H1 (cell line): ENCODE measurements at regions not wholly inside any gene's neighbourhood (a gene's known extent, or its start where the extent isn't known, plus 50 kb on each side); places are given as distances from the start of the nearest gene placed in this dataset.

ENCODE experiments used
- CTCF ChIA-PET: fragments of 300-600 bp; sonication (Branson Sonifier 250); formaldehyde crosslinking; loops from one replicate; lab custom pipeline; 2021; ENCODE audit not compliant: partially characterized antibody; lab: Charles Lee
- POLR2A ChIA-PET: fragments of 300-600 bp; sonication (Branson Sonifier 250); formaldehyde crosslinking; loops from one replicate; lab custom pipeline; 2021; ENCODE audit warnings: inconsistent platforms; ENCODE audit not compliant: partially characterized antibody; lab: Charles Lee
- DNase-seq, 2 experiments: peaks; one replicate each; pipeline versions ENCODE4 v3.0.0 to v3.0.0-alpha.2; 2010 to 2022; ENCODE audit warnings: low spot score in 2 of 2, low read depth in 1 of 2, mixed read lengths in 1 of 2
- FAIRE-seq: peaks from 2 replicates; lab custom pipeline; 2011; peaks lifted over from hg19 to GRCh38; lab: Jason Lieb, UNC
- H2AFZ ChIP-seq: 2 replicates; pipeline ENCODE4 v1.8.1; 2012; ENCODE audit warnings: low read length, inconsistent platforms
- H2AK5ac ChIP-seq: 2 replicates; pipeline ENCODE4 v1.6.1; 2013; ENCODE audit warnings: low read depth, low read length
- H2BK120ac ChIP-seq: replicated peaks from 2 replicates; pipeline ENCODE3; 2013; ENCODE audit warnings: low read depth, low read length, inconsistent platforms
- H2BK12ac ChIP-seq: 2 replicates; pipeline ENCODE4 v1.6.1; 2013; ENCODE audit warnings: low read depth, low read length
- H2BK15ac ChIP-seq: 2 replicates; pipeline ENCODE4 v1.6.1; 2013; ENCODE audit warnings: low read length
- H2BK20ac ChIP-seq: 2 replicates; pipeline ENCODE4 v1.6.1; 2013; ENCODE audit warnings: low read length
- H2BK5ac ChIP-seq: 2 replicates; pipeline ENCODE4 v1.6.1; 2013; ENCODE audit warnings: low read depth, low read length
- H3K14ac ChIP-seq: 2 replicates; pipeline ENCODE4 v1.6.1; 2013; ENCODE audit warnings: inconsistent platforms; ENCODE audit not compliant: insufficient read length
- H3K18ac ChIP-seq: 2 replicates; pipeline ENCODE4 v1.6.1; 2013; ENCODE audit warnings: low read length; ENCODE audit errors: extremely low read depth
- H3K23ac ChIP-seq: 2 replicates; pipeline ENCODE4 v1.6.1; 2013; ENCODE audit warnings: inconsistent platforms; ENCODE audit not compliant: insufficient read length
- H3K23me2 ChIP-seq: 2 replicates; pipeline ENCODE4 v1.6.1; 2013; ENCODE audit warnings: low read depth, low read length
- H3K27ac ChIP-seq: 2 replicates; pipeline ENCODE4 v1.6.1; 2011; ENCODE audit warnings: low read depth, low read length, inconsistent platforms
- H3K27me3 ChIP-seq, 4 experiments: replicated peaks in 1 of 4; 1 replicate in 1 of 4; 2 replicates in 3 of 4; pipeline versions ENCODE4 v1.6.1 to v1.8.1; 2011 to 2013; ENCODE audit warnings: low read length in 3 of 4, mild to moderate bottlenecking in 3 of 4, inconsistent platforms in 2 of 4, mixed read lengths in 2 of 4, moderate library complexity in 1 of 4; ENCODE audit not compliant: control insufficient read depth in 3 of 4, insufficient read depth in 3 of 4; ENCODE audit errors: extremely low read depth in 1 of 4
- H3K36me3 ChIP-seq, 4 experiments: 2 replicates each; pipeline versions ENCODE4 v1.6.1 to v1.8.1; 2011 to 2013; ENCODE audit warnings: mild to moderate bottlenecking in 4 of 4, low read length in 3 of 4, moderate library complexity in 2 of 4, control low read depth in 1 of 4, inconsistent platforms in 1 of 4; ENCODE audit not compliant: insufficient read depth in 4 of 4, control insufficient read depth in 2 of 4
- H3K4ac ChIP-seq: replicated peaks from 2 replicates; pipeline ENCODE3; 2013; ENCODE audit warnings: low read length, low read depth, mixed read lengths, inconsistent platforms; ENCODE audit not compliant: insufficient read length
- H3K4me1 ChIP-seq, 4 experiments: replicated peaks in 1 of 4; 1 replicate in 1 of 4; 2 replicates in 3 of 4; pipeline versions ENCODE4 v1.6.1 to v1.8.1; 2011 to 2013; ENCODE audit warnings: low read length in 3 of 4, inconsistent platforms in 2 of 4, mixed read lengths in 1 of 4; ENCODE audit not compliant: insufficient read depth in 4 of 4, control insufficient read depth in 3 of 4
- H3K4me2 ChIP-seq, 2 experiments: 2 replicates each; pipeline versions ENCODE4 v1.6.1 to v1.8.1; 2011 to 2013; ENCODE audit warnings: low read depth in 2 of 2, low read length in 2 of 2, control low read depth in 1 of 2, inconsistent platforms in 1 of 2, mild to moderate bottlenecking in 1 of 2; ENCODE audit not compliant: insufficient read depth in 1 of 2
- H3K4me3 ChIP-seq, 4 experiments: fragments of 200-600, 300-600 bp in 1 of 4; sonication (generic), shearing (Covaris generic), sonication (Bioruptor Twin) in 1 of 4; 2 replicates each; pipeline versions ENCODE4 v1.5.1 to v1.8.1; 2011 to 2016; ENCODE audit warnings: low read length in 4 of 4, low read depth in 3 of 4, control low read depth in 2 of 4, inconsistent platforms in 2 of 4, mild to moderate bottlenecking in 2 of 4, mixed read lengths in 1 of 4, moderate library complexity in 1 of 4; ENCODE audit not compliant: insufficient read depth in 2 of 4; ENCODE audit errors: extremely low read depth in 1 of 4
- H3K56ac ChIP-seq: replicated peaks from 2 replicates; pipeline ENCODE3; 2013; ENCODE audit warnings: low read depth, mild to moderate bottlenecking, mixed read lengths, low read length, inconsistent platforms; ENCODE audit not compliant: insufficient read length
- H3K79me1 ChIP-seq: 2 replicates; pipeline ENCODE4 v1.6.1; 2013; ENCODE audit warnings: low read depth, low read length, control low read depth
- H3K79me2 ChIP-seq, 2 experiments: 2 replicates each; pipeline versions ENCODE4 v1.6.1 to v1.8.1; 2012 to 2013; ENCODE audit warnings: low read length in 2 of 2, mild to moderate bottlenecking in 2 of 2, inconsistent platforms in 1 of 2; ENCODE audit not compliant: insufficient read depth in 2 of 2, control insufficient read depth in 1 of 2
- H3K9ac ChIP-seq, 4 experiments: replicated peaks in 1 of 4; 1 replicate in 1 of 4; 2 replicates in 3 of 4; pipeline versions ENCODE4 v1.6.1 to v1.8.1; 2011 to 2013; ENCODE audit warnings: low read depth in 3 of 4, low read length in 3 of 4, control low read depth in 2 of 4, mild to moderate bottlenecking in 2 of 4, moderate library complexity in 2 of 4, inconsistent platforms in 1 of 4; ENCODE audit errors: extremely low read depth in 1 of 4
- H3K9me3 ChIP-seq, 2 experiments: 2 replicates each; pipeline versions ENCODE4 v1.6.1 to v1.8.1; 2012 to 2013; ENCODE audit warnings: mild to moderate bottlenecking in 2 of 2, moderate library complexity in 2 of 2, control low read depth in 1 of 2, inconsistent platforms in 1 of 2, low read depth in 1 of 2, low read length in 1 of 2, mixed read lengths in 1 of 2; ENCODE audit not compliant: insufficient read depth in 2 of 2
- H4K20me1 ChIP-seq, 2 experiments: replicated peaks in 1 of 2; 2 replicates each; pipeline versions ENCODE3 to v1.8.1; 2011 to 2013; ENCODE audit warnings: inconsistent platforms in 2 of 2, low read length in 2 of 2, mild to moderate bottlenecking in 1 of 2; ENCODE audit not compliant: insufficient read depth in 2 of 2, control insufficient read depth in 1 of 2
- H4K5ac ChIP-seq: 2 replicates; pipeline ENCODE4 v1.6.1; 2013; ENCODE audit warnings: low read length, low read depth, mixed read lengths, inconsistent platforms; ENCODE audit not compliant: insufficient read length
- H4K8ac ChIP-seq: 2 replicates; pipeline ENCODE4 v1.8.0; 2013; ENCODE audit warnings: mild to moderate bottlenecking, moderate library complexity, low read length, inconsistent platforms; ENCODE audit not compliant: insufficient read depth; ENCODE audit errors: extremely low read depth
- H4K91ac ChIP-seq: replicated peaks from 2 replicates; pipeline ENCODE3; 2013; ENCODE audit warnings: low read length, mixed read lengths, inconsistent platforms; ENCODE audit not compliant: insufficient read length
- CEBPB ChIP-seq: IDR thresholded peaks from 2 replicates; pipeline ENCODE4 v1.6.1; 2012; ENCODE audit warnings: low read depth, low read length
- HDAC6 ChIP-seq: IDR thresholded peaks from one replicate; pipeline ENCODE4 v1.7.1; 2012; ENCODE audit warnings: low read depth, mild to moderate bottlenecking, inconsistent platforms, low read length, moderate library complexity
- POLR2AphosphoS5 ChIP-seq: IDR thresholded peaks from 2 replicates; pipeline ENCODE4 v1.6.1; 2011; ENCODE audit warnings: low read depth, low read length
- SAP30 ChIP-seq: fragments of 300-600 bp; sonication (generic); IDR thresholded peaks from 2 replicates; pipeline ENCODE4 v1.7.1; 2012; ENCODE audit warnings: low read length, moderate library complexity, mild to moderate bottlenecking, inconsistent platforms; ENCODE audit not compliant: insufficient read depth, insufficient replicate concordance
- WGBS, 2 experiments: shearing (Covaris generic) in 1 of 2; methylation state at CpG; one replicate each; pipeline versions ENCODE4 v1.1.6 to v1.1.7; 2013 to 2015; ENCODE audit warnings: low lambda C conversion rate in 2 of 2, mixed read lengths in 2 of 2, inconsistent platforms in 1 of 2, low coverage in 1 of 2, missing lambda C conversion rate in 1 of 2; ENCODE audit not compliant: insufficient replicate concordance in 2 of 2, insufficient coverage in 1 of 2, insufficient read length in 1 of 2; ENCODE audit errors: extremely low coverage in 1 of 2, missing lambda C conversion rate in 1 of 2; 5-methylcytosine and 5-hydroxymethylcytosine counted together

DNA sequence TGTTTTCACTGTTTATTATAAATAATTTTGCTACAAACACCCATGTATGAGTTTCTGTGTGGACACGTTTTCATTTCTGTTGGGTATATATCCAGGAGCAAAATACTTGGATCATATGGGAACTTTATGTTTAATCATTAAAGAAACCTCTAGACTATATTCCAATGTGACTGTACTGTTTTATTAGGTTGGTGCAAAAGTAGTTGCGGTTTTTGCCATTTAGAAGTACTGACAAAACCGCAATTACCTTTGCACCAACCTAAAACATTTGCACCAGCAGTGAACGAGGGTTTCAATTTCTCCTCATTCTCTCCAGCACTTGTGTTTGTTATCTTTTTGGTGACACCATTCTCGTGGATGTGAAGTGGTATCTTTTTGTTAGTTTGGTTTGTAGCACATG is 565.0 kb downstream of the TRIML1 start:
- WGBS, 2 experiments, result 87% methylated on average over 5 of the region's 5 CpGs; no CpG with 5 or more reads in 1 of the 2 experiments
- DNase-seq, result no peak

More for the DNA sequence above, 565.0 kb downstream of the TRIML1 start:
- H3K4ac ChIP-seq, result no peak overlapping the region
- ChIA-PET POLR2A (no interaction called here), CTCF (no interaction called here)
- no peak overlapping the region for H3K56ac ChIP-seq
- no peak overlapping the region for H3K4me2 ChIP-seq
- H2BK12ac ChIP-seq, result no peak overlapping the region
- H3K18ac ChIP-seq, result no peak overlapping the region
- no peak overlapping the region for H4K5ac ChIP-seq
- no peaks in the 10 kb centered on the region for H4K20me1 ChIP-seq
- H2AFZ ChIP-seq, result no peak overlapping the region
- no peaks in the 10 kb centered on the region for H3K79me1 ChIP-seq
- H3K14ac ChIP-seq, result no peak overlapping the region
- no peaks in the 10 kb centered on the region for H3K9me3 ChIP-seq
- H2BK15ac ChIP-seq, result no peak overlapping the region
- H3K4me3 ChIP-seq, result no peak overlapping the region
- H3K9ac ChIP-seq, result no peak overlapping the region
- no peaks in the 10 kb centered on the region for H3K4me1 ChIP-seq
- no peak overlapping the region for H2BK20ac ChIP-seq
- H3K27me3 ChIP-seq, result no peaks in the 10 kb centered on the region
- H4K8ac ChIP-seq, result no peak overlapping the region
- H3K27ac ChIP-seq, result no peak overlapping the region
- H3K23ac ChIP-seq, result no peak overlapping the region
- H3K23me2 ChIP-seq, result no peaks in the 10 kb centered on the region
- TF ChIP-seq SAP30 (no peak), CEBPB (no peak), HDAC6 (no peak), POLR2AphosphoS5 (no peak)
- H3K36me3 ChIP-seq, result no peaks in the 10 kb centered on the region
- FAIRE-seq, result no peak
- H3K79me2 ChIP-seq, result no peaks in the 10 kb centered on the region
- no peak overlapping the region for H4K91ac ChIP-seq
- no peak overlapping the region for H2BK120ac ChIP-seq
- no peak overlapping the region for H2BK5ac ChIP-seq
- H2AK5ac ChIP-seq, result no peak overlapping the region
